Tibial nerve (tissue), 4 donors: ENCODE measurements at regions not wholly inside any gene's neighbourhood (a gene's known extent, or its start where the extent isn't known, plus 50 kb on each side); places are given as distances from the start of the nearest gene placed in this dataset.

Experiments
- CTCF ChIP-seq, 5 experiments: fragments of 200-600 bp in 3 of 5; fragments of 450-650 bp in 2 of 5; sonication (generic) in 3 of 5; IDR thresholded peaks; one replicate each; pipeline ENCODE4 v1.5.1; 2016 to 2019; ENCODE audit warnings: antibody characterized with exemption in 5 of 5, mild to moderate bottlenecking in 3 of 5, moderate library complexity in 2 of 5
- EP300 ChIP-seq, 2 donors: sonication (generic); formaldehyde crosslinking; IDR thresholded peaks; one replicate each; pipeline ENCODE4 v1.6.1; 2017; ENCODE audit warnings: antibody characterized with exemption in 2 of 2, mild to moderate bottlenecking in 1 of 2
- POLR2A ChIP-seq, 2 donors: fragments of 450-650 bp; IDR thresholded peaks; one replicate each; pipeline ENCODE4 v1.6.1; 2017; ENCODE audit warnings: antibody characterized with exemption in 2 of 2, mild to moderate bottlenecking in 2 of 2, moderate library complexity in 2 of 2

GRCh38 chr2:65819963-65820362 lies 387.6 kb upstream of the SPRED2 start:
- no peak for TF ChIP-seq POLR2A (IDR thresholded peaks at IDR 0.05)
- TF ChIP-seq CTCF (IDR thresholded peaks at IDR 0.05) = no peak
- TF ChIP-seq EP300 (IDR thresholded peaks at IDR 0.05) = no peak
